ENCODE measurements at regions not wholly inside any gene's neighbourhood (a gene's known extent, or its start where the extent isn't known, plus 50 kb on each side); places are given as distances from the start of the nearest gene placed in this dataset.

- no peak for TF ChIP-seq POLR2A (IDR thresholded peaks at IDR 0.05)
- TF ChIP-seq CTCF (IDR thresholded peaks at IDR 0.05): no peak
Observed at GRCh38 chr21:38982096-38982495, 176.4 kb downstream of the ETS2 start.

Measured in upper lobe of left lung (tissue), 4 donors.